ENCODE measurements at regions not wholly inside any gene's neighbourhood (a gene's known extent, or its start where the extent isn't known, plus 50 kb on each side); places are given as distances from the start of the nearest gene placed in this dataset.

GRCh38 chr15:87619161-87619960 lies 637.2 kb downstream of the NTRK3 start:
- no peak for TF ChIP-seq CTCF (IDR thresholded peaks at IDR 0.05; ENCODE audit: low read depth, low read length, missing control alignments)
- no peak overlapping the region for H3K4me3 ChIP-seq (replicated peaks; ENCODE audit: low read depth, low read length)
- peak; percentile 85 for DNase-seq (ENCODE audit: extremely low read depth, low read depth)

GRCh38 chr15:87618203-87618725 lies 638.3 kb downstream of the NTRK3 start:
- DNase-seq (ENCODE audit: extremely low read depth, low read depth), result no peak
- TF ChIP-seq CTCF (IDR thresholded peaks at IDR 0.05; ENCODE audit: low read depth, low read length, missing control alignments), result no peak
- no peak overlapping the region for H3K4me3 ChIP-seq (replicated peaks; ENCODE audit: low read depth, low read length)

GRCh38 chr15:87614704-87615103 lies 641.8 kb downstream of the NTRK3 start:
- DNase-seq (ENCODE audit: extremely low read depth, low read depth), result no peak
- no peak for TF ChIP-seq CTCF (IDR thresholded peaks at IDR 0.05; ENCODE audit: low read depth, low read length, missing control alignments)
- H3K4me3 ChIP-seq (replicated peaks; ENCODE audit: low read depth, low read length), result no peak overlapping the region

DNA sequence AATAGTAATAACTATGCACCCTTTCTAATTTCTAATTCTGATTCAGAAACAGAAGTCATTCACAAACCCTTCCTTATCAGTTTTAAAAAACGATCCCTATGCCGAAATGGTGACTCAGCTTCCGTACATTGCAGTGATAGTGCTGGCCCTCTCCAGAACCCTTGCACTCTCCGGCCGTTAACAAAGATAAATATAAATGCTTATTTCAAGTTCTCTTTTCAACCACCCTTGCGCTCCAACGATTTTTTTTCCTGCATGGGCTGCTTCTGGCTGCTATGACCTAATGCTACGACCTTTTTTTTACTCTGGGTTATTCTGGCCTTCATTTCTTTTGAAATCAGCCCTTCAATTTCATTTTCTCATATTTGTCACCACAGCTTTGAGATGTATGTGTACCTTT lies 646.2 kb downstream of the NTRK3 start:
- DNase-seq (ENCODE audit: extremely low read depth, low read depth), result no peak
- TF ChIP-seq CTCF (IDR thresholded peaks at IDR 0.05; ENCODE audit: low read depth, low read length, missing control alignments), result no peak
- H3K4me3 ChIP-seq (replicated peaks; ENCODE audit: low read depth, low read length), result no peak overlapping the region

DNA sequence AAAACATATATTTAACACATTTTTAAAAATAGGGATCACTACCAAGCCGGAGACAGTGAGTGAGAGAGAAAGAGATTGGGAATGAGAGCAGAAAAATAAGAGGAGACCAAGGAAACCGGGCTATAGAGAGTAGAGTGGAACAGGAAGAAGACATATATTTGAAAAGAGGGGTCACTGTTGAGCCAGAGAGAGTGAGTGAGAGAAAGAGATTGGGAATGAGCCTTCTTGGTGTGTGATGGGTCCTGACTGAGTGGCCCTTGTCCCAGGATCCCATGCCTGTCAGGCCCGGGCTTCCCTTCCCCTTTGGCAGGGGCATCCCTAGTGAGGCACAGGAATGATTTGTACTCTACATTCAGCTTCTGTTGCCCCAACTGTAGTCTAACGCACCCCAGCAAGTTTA lies 646.6 kb downstream of the NTRK3 start:
- no peak overlapping the region for H3K4me3 ChIP-seq (replicated peaks; ENCODE audit: low read depth, low read length)
- no peak for TF ChIP-seq CTCF (IDR thresholded peaks at IDR 0.05; ENCODE audit: low read depth, low read length, missing control alignments)
- no peak for DNase-seq (ENCODE audit: extremely low read depth, low read depth)

DNA sequence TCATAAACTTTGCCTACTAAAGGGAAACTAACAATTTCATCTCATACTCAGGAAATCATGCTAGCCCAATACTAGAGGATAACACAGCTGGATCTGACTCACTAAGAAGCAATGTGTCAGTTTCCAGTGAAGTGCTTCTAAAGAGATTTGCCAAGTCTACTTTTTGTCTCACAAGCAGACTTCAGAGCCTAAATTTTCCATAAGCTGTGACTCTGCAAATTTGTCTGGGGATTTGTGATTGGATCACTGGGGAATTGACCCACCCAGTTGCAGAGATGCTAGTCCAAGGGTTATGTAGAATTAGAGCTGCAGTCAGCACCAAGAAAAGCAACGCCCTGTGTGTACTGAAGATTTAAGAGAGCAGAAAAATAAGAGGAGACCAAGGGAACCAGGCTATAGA lies 647.1 kb downstream of the NTRK3 start:
- DNase-seq (ENCODE audit: extremely low read depth, low read depth), result peak; percentile 93
- TF ChIP-seq CTCF (IDR thresholded peaks at IDR 0.05; ENCODE audit: low read depth, low read length, missing control alignments), result no peak
- H3K4me3 ChIP-seq (replicated peaks; ENCODE audit: low read depth, low read length), result no peak overlapping the region
